ENCODE measurements at regions not wholly inside any gene's neighbourhood (a gene's known extent, or its start where the extent isn't known, plus 50 kb on each side); places are given as distances from the start of the nearest gene placed in this dataset.

DNA sequence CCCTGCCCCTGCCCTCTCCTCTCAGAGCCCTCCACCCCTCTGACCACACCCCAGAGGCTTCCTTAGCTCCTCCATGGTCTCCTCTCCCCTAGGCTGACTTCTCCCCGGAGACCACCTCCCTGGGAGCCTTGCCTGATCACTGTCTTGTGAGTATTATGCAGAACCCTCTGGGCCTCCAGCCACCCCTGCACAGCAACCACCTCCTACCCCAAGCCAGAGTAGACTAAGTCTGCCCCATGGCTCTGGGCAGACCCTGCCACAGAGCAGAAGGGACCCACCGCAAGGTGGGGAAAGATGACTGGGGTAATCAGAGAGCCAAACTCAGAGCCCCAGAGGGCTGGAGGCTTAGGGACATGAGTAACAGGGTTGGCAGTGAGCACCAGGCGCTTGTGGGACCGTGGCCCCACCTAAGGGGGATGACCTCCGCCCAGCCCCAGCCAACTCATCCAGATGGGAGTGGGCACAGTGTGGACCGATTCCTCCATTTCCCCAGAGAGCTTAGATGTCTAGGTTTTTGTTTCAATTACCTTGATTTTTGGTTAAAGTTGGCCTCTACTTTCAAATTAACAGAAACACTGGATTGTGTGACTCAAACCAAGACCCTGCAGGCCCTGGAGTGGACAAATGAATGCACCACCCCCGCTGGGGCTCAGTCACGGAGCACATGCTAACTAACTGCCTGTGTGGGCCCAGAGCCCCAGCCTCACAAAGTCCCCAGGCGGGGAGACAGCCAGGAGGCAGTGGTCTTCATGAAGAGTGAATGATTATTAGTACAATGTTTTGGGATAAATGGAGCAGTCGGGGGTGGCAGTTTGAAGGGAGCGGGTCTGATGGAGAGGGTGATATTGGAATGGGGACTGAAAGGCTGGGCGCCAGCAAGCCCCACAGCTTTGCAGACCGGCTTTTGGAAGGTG is 119.4 kb upstream of the PRR20G start:
- peaks cover 0 to 3% of the 10 kb centered on the region in 2 donors for H3K27me3 ChIP-seq

DNA sequence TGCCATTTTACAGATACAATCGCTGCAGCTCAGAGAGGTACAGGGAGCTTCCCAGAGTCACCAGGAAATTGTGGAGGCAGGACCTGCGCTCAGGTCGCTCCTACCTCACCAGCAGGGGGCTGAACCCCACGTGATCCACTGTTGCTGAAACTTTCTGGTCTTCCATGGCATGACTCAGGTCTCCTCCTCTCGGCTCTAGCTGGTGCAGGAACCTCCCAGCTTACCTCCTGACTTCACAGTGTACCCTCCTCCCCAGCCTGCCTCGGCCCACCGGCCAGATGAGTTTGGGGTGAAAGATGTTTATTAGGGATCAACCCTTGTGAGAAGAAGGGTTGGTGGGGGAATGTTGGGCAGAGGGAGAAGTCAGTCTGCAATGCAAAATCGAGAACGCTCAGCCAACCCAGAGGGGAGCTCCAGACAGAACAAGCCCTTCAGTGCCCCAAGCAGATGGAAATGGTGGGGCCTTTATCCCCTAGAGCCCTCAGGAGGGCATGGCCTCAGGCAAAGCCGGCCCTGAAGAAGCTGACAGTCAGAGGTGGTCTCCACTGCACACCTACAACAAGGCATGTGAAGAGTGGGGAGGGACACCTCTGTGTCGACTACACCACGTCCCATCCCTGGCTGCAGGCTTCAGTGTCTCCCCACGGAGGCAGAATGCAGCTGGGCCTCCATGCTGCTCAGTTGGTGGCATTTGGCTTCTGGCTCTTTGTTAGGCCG is 118.6 kb upstream of the PRR20G start:
- Histone ChIP-seq H3K4me3 (no peak overlapping the region), H3K4me1 (no peaks in the 10 kb centered on the region), H3K27ac (no peak overlapping the region), H3K36me3 (no peaks in the 10 kb centered on the region), H3K27me3 (peaks cover 0 to 3% of the 10 kb centered on the region in 2 donors), H3K9me3 (no peaks in the 10 kb centered on the region)
- 81 to 85% methylated on average over 14 of the region's 14 CpGs for WGBS, 2 donors
- TF ChIP-seq POLR2A (IDR thresholded peaks at IDR 0.05) (no peak), EP300 (IDR thresholded peaks at IDR 0.05) (no peak)
- TF ChIP-seq, protein P1, sequence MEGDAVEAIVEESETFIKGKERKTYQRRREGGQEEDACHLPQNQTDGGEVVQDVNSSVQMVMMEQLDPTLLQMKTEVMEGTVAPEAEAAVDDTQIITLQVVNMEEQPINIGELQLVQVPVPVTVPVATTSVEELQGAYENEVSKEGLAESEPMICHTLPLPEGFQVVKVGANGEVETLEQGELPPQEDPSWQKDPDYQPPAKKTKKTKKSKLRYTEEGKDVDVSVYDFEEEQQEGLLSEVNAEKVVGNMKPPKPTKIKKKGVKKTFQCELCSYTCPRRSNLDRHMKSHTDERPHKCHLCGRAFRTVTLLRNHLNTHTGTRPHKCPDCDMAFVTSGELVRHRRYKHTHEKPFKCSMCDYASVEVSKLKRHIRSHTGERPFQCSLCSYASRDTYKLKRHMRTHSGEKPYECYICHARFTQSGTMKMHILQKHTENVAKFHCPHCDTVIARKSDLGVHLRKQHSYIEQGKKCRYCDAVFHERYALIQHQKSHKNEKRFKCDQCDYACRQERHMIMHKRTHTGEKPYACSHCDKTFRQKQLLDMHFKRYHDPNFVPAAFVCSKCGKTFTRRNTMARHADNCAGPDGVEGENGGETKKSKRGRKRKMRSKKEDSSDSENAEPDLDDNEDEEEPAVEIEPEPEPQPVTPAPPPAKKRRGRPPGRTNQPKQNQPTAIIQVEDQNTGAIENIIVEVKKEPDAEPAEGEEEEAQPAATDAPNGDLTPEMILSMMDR (IDR thresholded peaks at IDR 0.05), result no peak
- no peak for DNase-seq (ENCODE audit: low spot score in 2 of 2)

More for the DNA sequence above, 119.4 kb upstream of the PRR20G start:
- Histone ChIP-seq H3K4me3 (no peak overlapping the region), H3K9me3 (no peaks in the 10 kb centered on the region), H3K27ac (no peak overlapping the region), H3K36me3 (no peaks in the 10 kb centered on the region), H3K4me1 (no peaks in the 10 kb centered on the region)
- WGBS, 2 donors, result 83 to 85% methylated on average over 13 of the region's 13 CpGs
- DNase-seq (ENCODE audit: low spot score in 2 of 2), result no peak
- no peak for TF ChIP-seq POLR2A (IDR thresholded peaks at IDR 0.05)
- TF ChIP-seq, protein P1 (IDR thresholded peaks at IDR 0.05), result no peak

DNA sequence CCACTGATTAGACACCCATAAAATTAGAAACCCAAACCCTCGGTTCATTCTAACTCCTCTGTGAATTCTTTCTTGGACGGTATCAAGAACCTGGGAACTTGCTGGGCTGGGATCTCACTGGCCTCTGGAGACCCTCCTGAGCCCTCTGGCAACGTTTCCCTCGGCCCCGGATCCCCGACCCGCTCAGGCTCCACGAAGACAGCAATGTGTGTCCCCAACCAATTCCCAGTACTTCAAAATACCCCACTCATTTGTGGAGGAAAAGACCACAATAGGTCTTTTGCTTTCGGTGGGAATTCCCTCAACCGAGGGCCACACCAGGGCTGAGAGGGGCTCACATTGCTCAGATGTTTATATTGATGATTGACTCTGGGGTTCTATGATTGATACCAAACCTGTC is 117.9 kb upstream of the PRR20G start:
- H3K27me3 ChIP-seq, result no peaks in the 10 kb centered on the region
- H3K27ac ChIP-seq, result no peak overlapping the region
- no peaks in the 10 kb centered on the region for H3K36me3 ChIP-seq
- no peaks in the 10 kb centered on the region for H3K4me1 ChIP-seq
- no peaks in the 10 kb centered on the region for H3K9me3 ChIP-seq
- H3K4me3 ChIP-seq, result no peak overlapping the region
- no peak for DNase-seq (ENCODE audit: low spot score in 2 of 2)
- TF ChIP-seq POLR2A (IDR thresholded peaks at IDR 0.05), result no peak
- TF ChIP-seq EP300 (IDR thresholded peaks at IDR 0.05), result no peak
- TF ChIP-seq, protein P1 (IDR thresholded peaks at IDR 0.05), result no peak
- WGBS, 2 donors, result 70 to 71% methylated on average over 10 of the region's 10 CpGs

DNA sequence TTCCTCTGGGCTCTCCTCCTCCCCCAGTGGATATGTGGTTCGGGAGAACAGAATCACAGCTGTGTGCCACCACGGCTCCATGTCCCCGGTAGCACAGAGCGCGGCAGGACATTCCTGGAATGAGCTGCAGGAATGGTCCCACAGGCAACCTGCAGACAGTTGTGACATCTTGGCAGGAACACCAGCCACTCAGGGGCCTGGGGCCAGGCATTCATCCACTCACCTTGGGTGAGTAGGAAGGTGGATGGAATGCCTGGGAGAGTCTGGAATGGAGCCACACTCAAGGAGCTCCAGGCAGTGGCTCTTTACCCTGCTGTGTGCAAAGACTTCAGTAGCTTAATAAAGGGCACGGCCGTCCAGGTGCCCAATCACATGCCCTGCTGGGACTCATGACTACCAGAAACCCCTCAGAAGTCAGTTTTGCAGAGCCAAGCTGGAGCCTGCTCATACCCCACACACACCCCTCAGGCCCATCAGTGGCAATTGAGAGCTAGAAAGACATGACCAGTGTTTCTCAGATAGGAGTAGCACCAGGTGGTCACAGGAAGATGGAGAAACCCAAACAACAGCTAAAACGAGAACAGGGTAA is 117.3 kb upstream of the PRR20G start:
- Histone ChIP-seq H3K9me3 (no peaks in the 10 kb centered on the region), H3K4me1 (no peaks in the 10 kb centered on the region), H3K27ac (no peak overlapping the region), H3K27me3 (no peaks in the 10 kb centered on the region), H3K36me3 (no peaks in the 10 kb centered on the region), H3K4me3 (no peak overlapping the region)
- 66 to 68% methylated on average over 6 to 8 of the region's 8 CpGs for WGBS, 2 donors
- no peak for DNase-seq (ENCODE audit: low spot score in 2 of 2)
- TF ChIP-seq EP300 (IDR thresholded peaks at IDR 0.05) (no peak), POLR2A (IDR thresholded peaks at IDR 0.05) (no peak)
- TF ChIP-seq, protein P1 (IDR thresholded peaks at IDR 0.05), result no peak
